Bronchial epithelial cell (primary cell): ENCODE measurements at regions not wholly inside any gene's neighbourhood (a gene's known extent, or its start where the extent isn't known, plus 50 kb on each side); places are given as distances from the start of the nearest gene placed in this dataset.
"Not testable (repeated sequence)": the region's sequence is repeated elsewhere in the genome, so short reads cannot be mapped to it uniquely, and the experiment has no call there.

Experiments
- DNase-seq: peaks from one replicate; pipeline ENCODE4 v3.0.0-alpha.2; 2010; ENCODE audit warnings: low read depth
- FAIRE-seq: peaks from 2 replicates; lab custom pipeline; 2011; peaks lifted over from hg19 to GRCh38; lab: Jason Lieb, UNC
- H3K27me3 ChIP-seq: 2 replicates; pipeline ENCODE4 v1.5.1; 2011; ENCODE audit warnings: low read length; ENCODE audit not compliant: control insufficient read depth, insufficient read depth
- H3K36me3 ChIP-seq: 2 replicates; pipeline ENCODE4 v1.5.1; 2011; ENCODE audit warnings: low read length; ENCODE audit not compliant: control insufficient read depth, insufficient read depth
- H3K4me3 ChIP-seq: 2 replicates; pipeline ENCODE4 v1.5.1; 2011; ENCODE audit warnings: mild to moderate bottlenecking, low read depth, low read length, control low read depth
- CTCF ChIP-seq: IDR thresholded peaks from 2 replicates; pipeline ENCODE4 v1.5.1; 2011; ENCODE audit warnings: mild to moderate bottlenecking, moderate library complexity, low read length, control low read depth, inconsistent platforms; ENCODE audit not compliant: insufficient read depth, severe bottlenecking

GRCh38 chr16:15223398-15223797 is 129.3 kb upstream of the RRN3 start:
- H3K36me3 ChIP-seq, H3K4me3 ChIP-seq, FAIRE-seq, DNase-seq, H3K27me3 ChIP-seq: not testable (repeated sequence)

GRCh38 chr16:15219679-15220615 is 125.9 kb upstream of the RRN3 start:
- not testable (repeated sequence) for H3K27me3 ChIP-seq, H3K36me3 ChIP-seq, H3K4me3 ChIP-seq, FAIRE-seq
- peak; percentile 63 for TF ChIP-seq CTCF
- DNase-seq = peak; percentile 1

GRCh38 chr16:15218856-15219500 is 124.9 kb upstream of the RRN3 start:
- not testable (repeated sequence) for H3K4me3 ChIP-seq, DNase-seq, H3K36me3 ChIP-seq, FAIRE-seq, H3K27me3 ChIP-seq

- FAIRE-seq, DNase-seq, H3K4me3 ChIP-seq, H3K36me3 ChIP-seq, H3K27me3 ChIP-seq: not testable (repeated sequence)
Observed at GRCh38 chr16:15207202-15207981, 113.3 kb upstream of the RRN3 start.

- FAIRE-seq, H3K36me3 ChIP-seq, H3K27me3 ChIP-seq, DNase-seq, H3K4me3 ChIP-seq: not testable (repeated sequence)
Observed at GRCh38 chr16:15206439-15206838, 112.4 kb upstream of the RRN3 start.

- not testable (repeated sequence) for H3K4me3 ChIP-seq, DNase-seq, H3K27me3 ChIP-seq, H3K36me3 ChIP-seq, FAIRE-seq
Observed at GRCh38 chr16:15205939-15206338, 111.9 kb upstream of the RRN3 start.

GRCh38 chr16:15204571-15204970 is 110.5 kb upstream of the RRN3 start:
- not testable (repeated sequence) for FAIRE-seq, H3K36me3 ChIP-seq, H3K27me3 ChIP-seq, DNase-seq, H3K4me3 ChIP-seq

- not testable (repeated sequence) for H3K4me3 ChIP-seq, H3K36me3 ChIP-seq, H3K27me3 ChIP-seq, FAIRE-seq
- DNase-seq = peak; percentile 90
Observed at GRCh38 chr16:15192813-15193212, 98.7 kb upstream of the RRN3 start.

GRCh38 chr16:15192197-15192596 is 98.1 kb upstream of the RRN3 start:
- not testable (repeated sequence) for H3K27me3 ChIP-seq, DNase-seq, H3K36me3 ChIP-seq, H3K4me3 ChIP-seq, FAIRE-seq

- not testable (repeated sequence) for FAIRE-seq
Observed at GRCh38 chr16:15189478-15189877, 95.4 kb upstream of the RRN3 start.

More at GRCh38 chr16:15189478-15189877, 95.4 kb upstream of the RRN3 start:
- not testable (repeated sequence) for H3K27me3 ChIP-seq, DNase-seq, H3K4me3 ChIP-seq, H3K36me3 ChIP-seq
